ENCODE measurements at regions not wholly inside any gene's neighbourhood (a gene's known extent, or its start where the extent isn't known, plus 50 kb on each side); places are given as distances from the start of the nearest gene placed in this dataset.

GRCh38 chr10:125567529-125567928 lies 115.4 kb downstream of the TEX36 start:
- TF ChIP-seq CTCF (IDR thresholded peaks at IDR 0.05): no peak
- TF ChIP-seq POLR2A (IDR thresholded peaks at IDR 0.05): no peak

Measured in esophagus squamous epithelium (tissue), 4 donors.